Bone marrow (tissue), 2 donors: ENCODE measurements at regions not wholly inside any gene's neighbourhood (a gene's known extent, or its start where the extent isn't known, plus 50 kb on each side); places are given as distances from the start of the nearest gene placed in this dataset.
A peak's percentile ranks its signal among the peaks of the same experiment; 100 is the strongest.

Source experiments
- DNase-seq, 2 donors: peaks; one replicate each; lab custom pipeline; 2025; lab: John Stamatoyannopoulos, UW

DNA sequence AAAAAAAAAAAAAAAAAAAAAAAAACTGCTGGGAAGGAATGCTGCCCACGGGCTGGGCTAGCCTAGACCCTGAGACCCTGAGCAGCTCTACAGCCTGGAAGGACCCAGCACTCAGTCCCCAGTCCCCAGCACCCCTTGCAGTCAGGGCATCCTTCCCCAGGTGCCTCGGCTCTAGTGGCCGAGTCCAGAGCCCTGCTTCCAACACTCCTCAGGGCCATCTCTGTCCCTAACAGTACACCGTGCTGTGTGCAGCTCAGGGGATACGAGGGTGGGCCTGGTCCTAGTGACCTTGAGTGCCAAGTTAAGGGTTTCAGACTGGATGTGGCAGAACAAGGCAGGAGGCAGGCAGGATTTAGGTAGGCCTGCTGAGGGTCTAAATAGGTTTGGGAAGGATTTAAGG, 50.2 kb upstream of the LRP8 start:
- no peak for DNase-seq

- DNase-seq: no peak
These were observed 51.2 kb upstream of the LRP8 start for GRCh38 chr1:53378932-53379661.

GRCh38 chr1:53379662-53380002, 51.8 kb upstream of the LRP8 start:
- no peak for DNase-seq

GRCh38 chr1:53380296-53380695, 52.4 kb upstream of the LRP8 start:
- no peak for DNase-seq

- DNase-seq: no peak
These were observed 54.0 kb upstream of the LRP8 start for GRCh38 chr1:53381790-53382401.

- DNase-seq: no peak
These were observed 55.4 kb upstream of the LRP8 start for GRCh38 chr1:53383136-53383870.

- DNase-seq: no peak
These were observed 56.9 kb upstream of the LRP8 start for GRCh38 chr1:53384796-53385195.

DNA sequence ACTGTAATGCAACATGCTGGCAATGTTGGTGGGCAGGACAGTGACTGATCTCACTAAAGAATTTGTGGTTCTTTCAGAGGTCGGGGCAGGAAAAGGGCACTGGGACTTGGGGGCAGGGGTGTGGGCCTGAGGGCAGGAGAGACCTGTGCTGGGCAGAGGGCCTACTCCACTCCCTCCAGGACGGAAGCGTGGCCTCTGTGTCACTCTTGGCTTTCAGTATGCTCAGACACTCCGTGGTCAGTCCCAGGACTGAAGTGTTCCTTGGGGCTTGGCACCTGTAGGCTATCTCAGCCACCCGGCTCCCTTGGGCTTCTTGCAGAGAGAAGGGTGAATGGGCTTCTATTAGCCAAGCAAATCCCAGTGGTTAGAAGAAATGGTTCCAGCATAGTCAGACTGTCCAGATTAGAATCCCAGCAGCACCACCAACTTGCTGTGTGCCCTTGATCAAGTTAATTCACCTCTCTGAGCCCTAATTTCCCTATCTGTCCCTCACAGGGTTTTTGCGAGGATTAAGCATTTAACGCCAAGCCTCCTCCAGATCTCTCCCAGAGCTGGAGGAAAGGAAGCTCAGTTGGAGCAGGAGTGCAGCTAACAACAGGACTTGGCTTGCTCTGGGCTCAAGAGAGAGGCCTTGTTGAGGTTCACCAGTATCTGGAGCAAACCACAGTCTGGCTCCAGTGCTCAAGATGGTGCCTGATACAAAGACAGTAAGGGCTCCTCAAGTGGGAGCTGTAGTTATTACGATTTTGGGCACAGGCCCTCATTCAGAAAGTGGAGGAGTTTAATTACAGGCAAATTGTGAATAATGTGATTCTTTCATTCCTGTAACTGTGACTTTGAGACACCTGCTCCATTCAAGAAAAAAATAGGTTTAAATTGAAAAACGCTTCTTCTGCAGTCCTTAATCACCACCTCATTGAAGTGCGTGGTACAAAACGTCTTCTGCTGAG, 57.7 kb upstream of the LRP8 start:
- no peak for DNase-seq

- DNase-seq: no peak
These were observed 61.1 kb upstream of the LRP8 start for GRCh38 chr1:53388963-53389362.

- DNase-seq: peak in 1 of 2 donors; percentile 26
These were observed 62.4 kb upstream of the LRP8 start for GRCh38 chr1:53390261-53390660.

- DNase-seq: no peak
These were observed 62.9 kb upstream of the LRP8 start for GRCh38 chr1:53390736-53391135.

GRCh38 chr1:53391296-53391695, 63.4 kb upstream of the LRP8 start:
- no peak for DNase-seq

GRCh38 chr1:53391982-53392381, 64.1 kb upstream of the LRP8 start:
- DNase-seq: no peak

- DNase-seq: no peak
These were observed 64.6 kb upstream of the LRP8 start for GRCh38 chr1:53392460-53392859.

DNA sequence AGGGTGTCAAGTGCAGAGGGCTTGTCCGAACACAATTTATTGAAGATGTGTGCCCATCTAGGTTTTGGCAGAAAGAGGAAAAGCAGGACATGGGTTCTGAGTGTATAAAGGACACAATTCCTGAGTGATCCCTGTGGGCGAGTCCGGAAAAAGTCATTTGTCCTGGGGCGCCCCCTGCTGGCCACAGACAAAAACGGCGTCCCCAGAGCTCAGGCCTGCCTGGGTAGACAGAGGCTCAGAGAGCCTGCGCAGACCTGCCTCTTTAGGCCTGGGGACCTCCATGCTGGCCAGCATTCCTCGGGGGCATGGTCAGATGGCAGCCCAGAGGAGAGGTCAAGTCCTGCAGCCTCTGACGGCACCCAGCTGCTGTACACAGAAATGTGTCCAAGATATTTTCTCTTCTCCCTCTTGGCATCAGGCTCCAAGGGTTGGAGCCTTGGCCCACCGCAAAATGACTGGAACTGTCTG, 65.5 kb upstream of the LRP8 start:
- peak; percentile 43 to 51 for DNase-seq

GRCh38 chr1:53394306-53394705, 64.9 kb upstream of the DMRTB1 start:
- DNase-seq: no peak

DNA sequence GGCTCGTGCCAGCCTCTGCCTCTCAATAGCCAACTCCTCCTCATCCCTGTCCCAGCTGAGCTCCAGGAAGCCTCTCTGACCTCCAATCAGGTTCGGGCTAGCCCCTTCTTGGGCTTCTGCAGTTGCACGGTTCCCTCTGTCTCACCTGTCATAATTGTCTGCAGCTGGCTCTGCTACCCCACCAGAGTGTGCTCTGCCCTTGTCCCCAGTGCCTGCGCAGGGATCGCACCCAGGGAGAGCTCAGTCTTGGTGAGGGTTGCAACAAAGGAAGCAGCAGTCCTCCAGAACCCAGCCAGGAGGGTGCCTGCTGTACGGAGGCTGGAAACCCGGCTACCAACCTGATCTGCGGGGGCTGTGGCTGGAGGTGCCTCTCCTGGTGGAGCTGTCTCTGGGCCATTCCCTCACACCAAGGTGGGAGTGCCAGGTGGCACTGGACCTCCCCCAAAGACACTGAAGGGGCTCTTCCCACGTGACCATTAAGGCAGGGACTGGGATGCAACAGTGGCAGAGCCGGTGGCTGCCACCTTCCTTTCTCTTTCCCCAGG, 63.5 kb upstream of the DMRTB1 start:
- no peak for DNase-seq

DNA sequence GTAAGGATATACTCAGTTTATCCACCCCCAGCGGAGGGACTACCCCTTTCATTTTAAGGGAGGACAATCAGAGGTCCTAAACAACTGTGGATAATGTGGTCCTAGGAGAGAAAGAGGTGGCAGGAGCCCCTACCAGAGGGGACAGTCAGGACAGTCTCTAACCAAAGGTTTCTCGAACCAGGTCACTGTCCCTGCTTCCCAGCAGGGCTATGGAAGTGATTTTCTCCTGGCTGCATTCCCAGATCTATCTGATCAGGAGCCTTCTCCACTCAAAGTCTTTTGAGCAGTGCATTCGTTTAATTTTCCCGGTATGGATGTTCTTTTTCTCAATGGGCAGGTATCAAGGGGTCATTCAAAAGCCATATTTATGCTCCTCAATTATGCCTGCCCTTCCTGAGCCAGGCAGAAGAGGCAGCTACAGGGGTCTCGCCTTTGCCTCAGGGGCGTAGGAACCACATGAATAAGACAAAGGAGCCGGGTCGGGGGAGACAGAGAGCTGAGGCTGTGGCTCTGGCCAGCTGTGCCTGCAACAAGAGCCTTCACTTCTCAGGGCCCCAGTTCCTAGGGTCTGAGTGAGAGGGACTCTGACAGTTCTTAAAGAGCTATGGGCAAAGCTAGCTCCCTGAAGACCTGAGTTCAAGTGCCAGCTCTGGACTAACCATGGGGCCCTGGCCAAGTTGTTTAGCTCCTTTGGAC, 62.5 kb upstream of the DMRTB1 start:
- DNase-seq: no peak

- no peak for DNase-seq
These were observed 61.1 kb upstream of the DMRTB1 start for GRCh38 chr1:53398091-53398490.

DNA sequence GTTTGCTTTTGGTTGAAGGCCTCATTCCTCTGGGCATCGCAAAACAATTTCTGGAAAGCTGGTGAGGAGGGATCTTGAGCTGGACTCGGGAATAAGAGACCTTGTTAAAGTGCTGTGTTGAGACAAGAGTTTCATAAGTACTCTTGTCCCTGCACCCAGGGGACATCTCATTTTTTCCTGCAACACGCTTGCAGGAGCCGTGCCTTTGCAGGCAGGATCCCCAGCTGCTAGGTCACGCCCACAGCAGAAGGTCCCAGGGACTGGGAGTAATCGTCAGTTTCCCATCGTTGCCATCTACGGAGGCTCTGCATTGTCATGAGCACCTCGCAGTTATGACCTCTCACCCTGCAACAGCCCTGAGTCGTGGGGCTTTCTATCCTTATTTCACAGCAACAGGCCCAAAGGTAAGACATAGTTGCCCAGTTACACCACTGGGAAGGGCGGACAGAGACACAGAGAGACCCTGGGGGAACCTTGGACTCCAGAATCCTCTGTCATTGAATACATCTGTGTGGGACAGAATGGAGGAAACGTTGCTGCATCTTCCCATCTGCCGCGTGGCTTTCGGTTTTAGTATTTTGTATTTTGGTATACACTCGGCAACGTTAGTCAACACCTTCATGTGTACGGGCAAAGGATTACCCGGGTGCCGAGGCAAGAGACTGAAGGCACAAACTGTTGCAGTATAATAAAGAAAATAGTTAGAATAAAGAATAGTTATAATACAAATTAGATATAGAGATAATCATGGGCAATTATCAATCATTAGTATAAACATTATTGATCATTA, 60.4 kb upstream of the DMRTB1 start:
- no peak for DNase-seq
